Fibroblast of skin of abdomen (primary cell): ENCODE measurements at regions not wholly inside any gene's neighbourhood (a gene's known extent, or its start where the extent isn't known, plus 50 kb on each side); places are given as distances from the start of the nearest gene placed in this dataset.

Experiments
- DNase-seq: peaks from one replicate; pipeline ENCODE4 v3.0.0-alpha.2; 2013

- DNase-seq, result no peak
Observed at GRCh38 chr9:134487066-134487710, 154.4 kb upstream of the COL5A1 start.

- peak; percentile 33 for DNase-seq
Observed at GRCh38 chr9:134488331-134489280, 153.0 kb upstream of the COL5A1 start.

- no peak for DNase-seq
Observed at GRCh38 chr9:134489621-134490408, 151.8 kb upstream of the COL5A1 start.

- DNase-seq, result no peak
Observed at GRCh38 chr9:134490446-134490845, 151.2 kb upstream of the COL5A1 start.

GRCh38 chr9:134491196-134491835 is 150.3 kb upstream of the COL5A1 start:
- DNase-seq, result no peak

GRCh38 chr9:134491856-134492255 is 149.7 kb upstream of the COL5A1 start:
- DNase-seq, result no peak

GRCh38 chr9:134492281-134492691 is 149.3 kb upstream of the COL5A1 start:
- peak; percentile 96 for DNase-seq

- DNase-seq, result no peak
Observed at GRCh38 chr9:134492721-134493460, 148.7 kb upstream of the COL5A1 start.

GRCh38 chr9:134493461-134494272 is 147.9 kb upstream of the COL5A1 start:
- DNase-seq, result no peak

- no peak for DNase-seq
Observed at GRCh38 chr9:134494273-134494815, 147.3 kb upstream of the COL5A1 start.

- no peak for DNase-seq
Observed at GRCh38 chr9:134494905-134495304, 146.7 kb upstream of the COL5A1 start.

- no peak for DNase-seq
Observed at GRCh38 chr9:134495881-134496412, 145.7 kb upstream of the COL5A1 start.

GRCh38 chr9:134496413-134497282 is 145.0 kb upstream of the COL5A1 start:
- peak; percentile 82 for DNase-seq

GRCh38 chr9:134497283-134497860 is 144.2 kb upstream of the COL5A1 start:
- DNase-seq, result no peak

- DNase-seq, result no peak
Observed at GRCh38 chr9:134498814-134499166, 142.8 kb upstream of the COL5A1 start.

- DNase-seq, result no peak
Observed at GRCh38 chr9:134500931-134501760, 140.5 kb upstream of the COL5A1 start.

GRCh38 chr9:134501761-134502265 is 139.8 kb upstream of the COL5A1 start:
- no peak for DNase-seq
